H9 (cell line): ENCODE measurements at regions not wholly inside any gene's neighbourhood (a gene's known extent, or its start where the extent isn't known, plus 50 kb on each side); places are given as distances from the start of the nearest gene placed in this dataset.

ENCODE experiments used
- DNase-seq: peaks from one replicate; pipeline ENCODE4 v3.0.0-alpha.2; 2017
- H2AFZ ChIP-seq: one replicate; pipeline ENCODE4 v1.6.1; 2013; ENCODE audit warnings: mild to moderate bottlenecking, low read length, control low read depth, moderate library complexity
- H2AK5ac ChIP-seq: 2 replicates; pipeline ENCODE4 v1.6.1; 2013; ENCODE audit warnings: low read length, control low read depth, mixed read lengths; ENCODE audit not compliant: insufficient read length
- H2BK120ac ChIP-seq: one replicate; pipeline ENCODE4 v1.6.1; 2013; ENCODE audit warnings: low read depth, mild to moderate bottlenecking, low read length, control low read depth, inconsistent platforms; ENCODE audit not compliant: poor library complexity, severe bottlenecking
- H2BK12ac ChIP-seq: 2 replicates; pipeline ENCODE4 v1.6.1; 2013; ENCODE audit warnings: low read length, control low read depth, mixed read lengths, low read depth; ENCODE audit not compliant: insufficient read length
- H2BK15ac ChIP-seq: 2 replicates; pipeline ENCODE4 v1.6.1; 2013; ENCODE audit warnings: low read depth, low read length, control low read depth
- H2BK20ac ChIP-seq: one replicate; pipeline ENCODE4 v1.6.1; 2013; ENCODE audit warnings: low read depth, mild to moderate bottlenecking, low read length, control low read depth, inconsistent platforms; ENCODE audit not compliant: poor library complexity, severe bottlenecking
- H2BK5ac ChIP-seq: 2 replicates; pipeline ENCODE4 v1.6.1; 2013; ENCODE audit warnings: low read length, control low read depth, mixed read lengths; ENCODE audit not compliant: insufficient read length
- H3K14ac ChIP-seq: 2 replicates; pipeline ENCODE4 v1.6.1; 2013; ENCODE audit warnings: low read length, control low read depth; ENCODE audit not compliant: insufficient read depth
- H3K18ac ChIP-seq: 2 replicates; pipeline ENCODE4 v1.6.1; 2013; ENCODE audit warnings: low read depth, mild to moderate bottlenecking, mixed read lengths, low read length, control low read depth; ENCODE audit not compliant: insufficient read length
- H3K23ac ChIP-seq: 2 replicates; pipeline ENCODE4 v1.6.1; 2013; ENCODE audit warnings: low read length, control low read depth, mixed read lengths, low read depth; ENCODE audit not compliant: insufficient read length
- H3K23me2 ChIP-seq: 2 replicates; pipeline ENCODE4 v1.6.1; 2013; ENCODE audit warnings: low read depth, mild to moderate bottlenecking, mixed read lengths, low read length, control low read depth; ENCODE audit not compliant: insufficient read length, poor library complexity, severe bottlenecking
- H3K27ac ChIP-seq: 2 replicates; pipeline ENCODE4 v1.5.1; 2013; ENCODE audit warnings: low read length, control low read depth, mixed read lengths, low read depth; ENCODE audit not compliant: insufficient read length
- H3K27me3 ChIP-seq: 2 replicates; pipeline ENCODE4 v1.6.1; 2013; ENCODE audit warnings: low read length, control low read depth, inconsistent platforms; ENCODE audit not compliant: insufficient read depth
- H3K4ac ChIP-seq: 2 replicates; pipeline ENCODE4 v1.6.1; 2013; ENCODE audit warnings: low read depth, mild to moderate bottlenecking, control low read depth, inconsistent platforms, low read length, moderate library complexity
- H3K4me1 ChIP-seq: 2 replicates; pipeline ENCODE4 v1.6.1; 2013; ENCODE audit warnings: low read length, control low read depth, inconsistent platforms; ENCODE audit not compliant: insufficient read depth
- H3K4me2 ChIP-seq: 2 replicates; pipeline ENCODE4 v1.6.1; 2013; ENCODE audit warnings: low read length, control low read depth, mixed read lengths; ENCODE audit not compliant: insufficient read length, insufficient read depth
- H3K56ac ChIP-seq: 2 replicates; pipeline ENCODE4 v1.6.1; 2013; ENCODE audit warnings: low read depth, mild to moderate bottlenecking, mixed read lengths, low read length, control low read depth; ENCODE audit not compliant: insufficient read length
- H3K79me1 ChIP-seq: 2 replicates; pipeline ENCODE4 v1.6.1; 2013; ENCODE audit warnings: low read depth, mild to moderate bottlenecking, moderate library complexity, low read length, control low read depth, inconsistent platforms; ENCODE audit not compliant: insufficient read depth, poor library complexity, severe bottlenecking
- H3K79me2 ChIP-seq: 2 replicates; pipeline ENCODE4 v1.6.1; 2013; ENCODE audit warnings: low read length, control low read depth, inconsistent platforms; ENCODE audit not compliant: insufficient read depth
- H3K9ac ChIP-seq: 2 replicates; pipeline ENCODE4 v1.6.1; 2013; ENCODE audit warnings: low read length, control low read depth, mixed read lengths; ENCODE audit not compliant: insufficient read length; ENCODE audit errors: extremely low read depth
- H3K9me3 ChIP-seq: one replicate; pipeline ENCODE4 v1.6.1; 2013; ENCODE audit warnings: low read depth, low read length, inconsistent platforms; ENCODE audit not compliant: control insufficient read depth
- H3T11ph ChIP-seq: one replicate; pipeline ENCODE4 v1.6.1; 2013; ENCODE audit warnings: mild to moderate bottlenecking, low read length, control low read depth, inconsistent platforms
- H4K20me1 ChIP-seq: one replicate; pipeline ENCODE4 v1.6.1; 2013; ENCODE audit not compliant: control insufficient read depth, insufficient read length, insufficient read depth
- H4K5ac ChIP-seq: 2 replicates; pipeline ENCODE4 v1.6.1; 2013; ENCODE audit warnings: low read depth, mild to moderate bottlenecking, mixed read lengths, low read length, control low read depth; ENCODE audit not compliant: insufficient read length
- H4K8ac ChIP-seq: replicated peaks from 2 replicates; pipeline ENCODE4 v1.6.1; 2013; ENCODE audit warnings: low read length, control low read depth, mixed read lengths, low read depth; ENCODE audit not compliant: insufficient read length
- H4K91ac ChIP-seq: 2 replicates; pipeline ENCODE4 v1.6.1; 2013; ENCODE audit warnings: low read depth, mild to moderate bottlenecking, moderate library complexity, mixed read lengths, low read length, control low read depth; ENCODE audit not compliant: insufficient read length
- H3K27ac Mint-ChIP-seq, 3 experiments: 2 replicates in 2 of 3; 3 replicates in 1 of 3; pipeline ENCODE4 v1.8.0; 2020 to 2021; ENCODE audit warnings: mixed read lengths in 3 of 3, mild to moderate bottlenecking in 1 of 3, moderate library complexity in 1 of 3
- H3K27me3 Mint-ChIP-seq: 2 replicates; pipeline ENCODE4 v1.8.0; 2021; ENCODE audit warnings: low read depth, mild to moderate bottlenecking, moderate library complexity, mixed read lengths
- H3K36me3 Mint-ChIP-seq, 3 experiments: 2 replicates in 2 of 3; 3 replicates in 1 of 3; pipeline ENCODE4 v1.8.0; 2020 to 2021; ENCODE audit warnings: low read depth in 3 of 3, mixed read lengths in 3 of 3; ENCODE audit not compliant: insufficient read depth in 1 of 3
- H3K4me1 Mint-ChIP-seq, 2 experiments: 2 replicates each; pipeline ENCODE4 v1.8.0; 2020; ENCODE audit warnings: mixed read lengths in 2 of 2
- H3K4me3 Mint-ChIP-seq, 2 experiments: 2 replicates in 1 of 2; 3 replicates in 1 of 2; pipeline ENCODE4 v1.8.0; 2020 to 2021; ENCODE audit warnings: mild to moderate bottlenecking in 2 of 2, mixed read lengths in 2 of 2, moderate library complexity in 1 of 2
- H3K9me3 Mint-ChIP-seq, 2 experiments: 2 replicates in 1 of 2; 3 replicates in 1 of 2; pipeline ENCODE4 v1.8.0; 2020; ENCODE audit warnings: mild to moderate bottlenecking in 2 of 2, mixed read lengths in 2 of 2, moderate library complexity in 1 of 2
- CTCF ChIP-seq: fragments of 200-600 bp; sonication (generic); conservative IDR thresholded peaks from 3 replicates; pipeline ENCODE4 v1.8.0; 2021; ENCODE audit warnings: antibody characterized with exemption, mild to moderate bottlenecking
- WGBS: extraction: QIAGEN DNeasy Blood & Tissue Kit; methylation state at CpG from one replicate; pipeline ENCODE4 v1.1.7; 2013; ENCODE audit warnings: missing lambda C conversion rate, low lambda C conversion rate, mixed read lengths; ENCODE audit not compliant: insufficient read length; ENCODE audit errors: extremely low coverage; 5-methylcytosine and 5-hydroxymethylcytosine counted together

- H2BK20ac ChIP-seq = no peak overlapping the region
- WGBS = no CpG with 5 or more reads among the region's 5 CpGs
- Mint-ChIP-seq H3K27me3 (no peaks in the 10 kb centered on the region), H3K4me3 (no peak overlapping the region), H3K36me3 (peaks cover 0 to 5% (median 0%) of the 10 kb centered on the region in 3 experiments; a peak in 2 of 7 replicates), H3K27ac (no peak overlapping the region), H3K4me1 (no peaks in the 10 kb centered on the region), H3K9me3 (peaks cover 0 to 4% of the 10 kb centered on the region in 2 experiments; a peak in 3 of 5 replicates)
- no peak overlapping the region for H3K4ac ChIP-seq
- H2AK5ac ChIP-seq = no peak overlapping the region
- no peaks in the 10 kb centered on the region for H3K9me3 ChIP-seq
- H3K27me3 ChIP-seq = no peaks in the 10 kb centered on the region
- no peak overlapping the region for H3K14ac ChIP-seq
- no peak overlapping the region for H3K18ac ChIP-seq
- H3K79me1 ChIP-seq = no peaks in the 10 kb centered on the region
- H2AFZ ChIP-seq = no peak overlapping the region
- TF ChIP-seq CTCF = no peak
- no peak overlapping the region for H4K91ac ChIP-seq
- DNase-seq = no peak
- H3K23me2 ChIP-seq = no peaks in the 10 kb centered on the region
- H3K9ac ChIP-seq = no peak overlapping the region
- no peaks in the 10 kb centered on the region for H3K79me2 ChIP-seq
- no peak overlapping the region for H2BK120ac ChIP-seq
- H3K23ac ChIP-seq = no peak overlapping the region
- H2BK12ac ChIP-seq = no peak overlapping the region
- no peak overlapping the region for H2BK15ac ChIP-seq
- H3K27ac ChIP-seq = no peak overlapping the region
- no peak overlapping the region for H4K8ac ChIP-seq
- no peaks in the 10 kb centered on the region for H3K4me1 ChIP-seq
- no peak overlapping the region for H3T11ph ChIP-seq
- no peak overlapping the region for H2BK5ac ChIP-seq
- no peaks in the 10 kb centered on the region for H4K20me1 ChIP-seq
- no peak overlapping the region for H4K5ac ChIP-seq
- no peak overlapping the region for H3K56ac ChIP-seq
- H3K4me2 ChIP-seq = no peak overlapping the region
These were observed 261.7 kb upstream of the GNPDA2 start for GRCh38 chr4:44988011-44988410.
